Suprapubic skin (tissue), 3 donors: ENCODE measurements at regions not wholly inside any gene's neighbourhood (a gene's known extent, or its start where the extent isn't known, plus 50 kb on each side); places are given as distances from the start of the nearest gene placed in this dataset.

ENCODE experiments used
- EP300 ChIP-seq: sonication (generic); formaldehyde crosslinking; IDR thresholded peaks from one replicate; pipeline ENCODE4 v1.6.1; 2017; ENCODE audit warnings: antibody characterized with exemption
- POLR2A ChIP-seq, 2 donors: fragments of 450-650 bp; IDR thresholded peaks; one replicate each; pipeline ENCODE4 v1.6.1; 2017; ENCODE audit warnings: antibody characterized with exemption in 2 of 2, mild to moderate bottlenecking in 2 of 2, moderate library complexity in 2 of 2
- TF ChIP-seq, protein P1 (sequence below), 2 donors: fragments of 200-600 bp in 1 of 2; fragments of 450-650 bp in 1 of 2; sonication (generic) in 1 of 2; IDR thresholded peaks; one replicate each; pipeline ENCODE4 v1.5.1; 2016 to 2019; ENCODE audit warnings: antibody characterized with exemption in 2 of 2, mild to moderate bottlenecking in 1 of 2, moderate library complexity in 1 of 2

DNA sequence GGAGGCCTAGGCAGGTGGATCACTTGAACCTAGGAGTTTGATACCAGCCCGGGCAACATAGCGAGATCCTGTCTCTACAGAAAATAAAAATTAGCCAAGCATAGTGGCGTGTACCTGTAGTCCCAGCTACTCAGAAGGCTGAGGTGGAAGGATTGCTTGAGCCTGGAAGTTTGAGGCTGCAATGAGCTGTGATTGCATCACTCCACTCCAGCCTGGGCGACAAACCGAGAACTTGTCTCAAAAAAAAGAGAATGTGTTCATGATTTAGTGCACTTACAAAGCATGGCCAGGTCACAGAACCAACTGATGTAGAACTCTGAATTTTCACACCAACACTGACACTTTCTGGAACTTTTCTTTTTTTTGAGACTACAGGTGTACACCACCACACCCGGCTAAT lies 182.7 kb downstream of the ZFP64 start:
- TF ChIP-seq, protein P1, sequence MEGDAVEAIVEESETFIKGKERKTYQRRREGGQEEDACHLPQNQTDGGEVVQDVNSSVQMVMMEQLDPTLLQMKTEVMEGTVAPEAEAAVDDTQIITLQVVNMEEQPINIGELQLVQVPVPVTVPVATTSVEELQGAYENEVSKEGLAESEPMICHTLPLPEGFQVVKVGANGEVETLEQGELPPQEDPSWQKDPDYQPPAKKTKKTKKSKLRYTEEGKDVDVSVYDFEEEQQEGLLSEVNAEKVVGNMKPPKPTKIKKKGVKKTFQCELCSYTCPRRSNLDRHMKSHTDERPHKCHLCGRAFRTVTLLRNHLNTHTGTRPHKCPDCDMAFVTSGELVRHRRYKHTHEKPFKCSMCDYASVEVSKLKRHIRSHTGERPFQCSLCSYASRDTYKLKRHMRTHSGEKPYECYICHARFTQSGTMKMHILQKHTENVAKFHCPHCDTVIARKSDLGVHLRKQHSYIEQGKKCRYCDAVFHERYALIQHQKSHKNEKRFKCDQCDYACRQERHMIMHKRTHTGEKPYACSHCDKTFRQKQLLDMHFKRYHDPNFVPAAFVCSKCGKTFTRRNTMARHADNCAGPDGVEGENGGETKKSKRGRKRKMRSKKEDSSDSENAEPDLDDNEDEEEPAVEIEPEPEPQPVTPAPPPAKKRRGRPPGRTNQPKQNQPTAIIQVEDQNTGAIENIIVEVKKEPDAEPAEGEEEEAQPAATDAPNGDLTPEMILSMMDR (IDR thresholded peaks at IDR 0.05): no peak
- TF ChIP-seq EP300 (no peak), POLR2A (IDR thresholded peaks at IDR 0.05) (no peak)
